HG02870 (cell line): ENCODE measurements at regions not wholly inside any gene's neighbourhood (a gene's known extent, or its start where the extent isn't known, plus 50 kb on each side); places are given as distances from the start of the nearest gene placed in this dataset.
"Not testable (repeated sequence)": the region's sequence is repeated elsewhere in the genome, so short reads cannot be mapped to it uniquely, and the experiment has no call there.

Source experiments
- ATAC-seq: cut with Tn5 transposase; IDR thresholded peaks from one replicate; pipeline ENCODE4 v1.9.1; 2021; ENCODE audit warnings: mild to moderate bottlenecking, moderate library complexity; ENCODE audit not compliant: unreplicated experiment

DNA sequence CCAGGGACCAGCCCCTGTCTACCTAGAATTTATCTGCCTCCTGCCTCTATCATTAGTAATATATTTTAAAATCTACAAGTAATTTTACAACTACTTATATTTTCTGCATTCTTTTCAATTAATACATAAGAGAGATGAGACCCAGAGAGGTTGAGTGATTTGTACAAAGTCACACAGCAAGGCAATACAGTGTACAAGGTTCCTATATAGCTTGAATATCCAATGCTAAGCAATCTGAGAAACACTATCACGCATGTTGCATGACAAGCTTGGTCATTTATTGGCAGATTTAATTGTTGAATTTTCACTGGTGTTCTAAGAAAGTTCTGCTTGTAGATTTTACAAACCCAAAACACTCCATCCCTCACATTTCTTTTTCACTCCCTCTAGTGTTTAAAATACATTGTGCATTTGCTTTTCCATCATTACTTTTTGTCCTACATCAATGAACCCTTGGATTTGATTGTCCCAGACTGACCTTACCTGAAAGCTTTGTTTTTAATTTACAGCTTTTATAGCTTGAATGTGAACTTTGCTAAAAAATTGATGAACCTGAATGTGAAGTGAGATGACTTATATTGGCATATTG lies 520.9 kb upstream of the CITED2 start:
- ATAC-seq: no peak

DNA sequence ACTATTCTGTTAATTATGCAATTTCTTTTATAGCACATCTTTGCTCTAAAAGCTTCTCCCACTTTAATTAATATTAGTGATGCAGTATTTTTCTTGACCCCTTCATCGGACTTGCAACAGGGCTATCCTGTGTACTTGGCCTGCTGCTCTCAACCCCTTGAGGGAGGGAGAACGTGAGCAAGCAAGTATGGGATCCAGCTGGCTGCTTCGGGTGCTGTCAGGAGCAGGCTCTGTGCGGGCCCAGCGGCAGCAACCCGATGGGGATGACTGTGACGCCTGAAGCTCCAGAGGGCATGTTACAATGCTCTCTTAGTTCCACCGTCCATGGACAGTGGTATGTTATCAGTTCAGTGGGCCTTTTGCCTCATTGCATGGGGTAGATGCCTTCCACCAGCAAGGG lies 519.8 kb upstream of the CITED2 start:
- no peak for ATAC-seq

DNA sequence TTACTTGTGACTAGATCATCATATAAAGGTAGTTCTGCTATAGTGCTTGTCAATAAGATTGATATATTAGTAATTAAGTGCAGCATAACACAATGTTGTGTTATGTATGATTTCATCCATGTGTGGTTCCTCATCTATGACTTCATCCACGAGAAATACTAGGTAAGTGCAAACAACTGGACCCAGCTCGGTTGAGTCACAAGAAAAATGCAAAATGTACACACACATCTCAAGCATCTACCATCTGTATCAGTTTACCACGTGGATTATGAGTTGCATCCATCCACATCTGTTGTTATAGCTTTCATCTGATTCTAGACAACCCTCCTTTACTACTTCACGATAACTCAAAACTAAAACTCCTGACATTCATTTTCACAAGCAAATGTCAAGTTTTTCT lies 517.0 kb upstream of the CITED2 start:
- ATAC-seq: no peak

DNA sequence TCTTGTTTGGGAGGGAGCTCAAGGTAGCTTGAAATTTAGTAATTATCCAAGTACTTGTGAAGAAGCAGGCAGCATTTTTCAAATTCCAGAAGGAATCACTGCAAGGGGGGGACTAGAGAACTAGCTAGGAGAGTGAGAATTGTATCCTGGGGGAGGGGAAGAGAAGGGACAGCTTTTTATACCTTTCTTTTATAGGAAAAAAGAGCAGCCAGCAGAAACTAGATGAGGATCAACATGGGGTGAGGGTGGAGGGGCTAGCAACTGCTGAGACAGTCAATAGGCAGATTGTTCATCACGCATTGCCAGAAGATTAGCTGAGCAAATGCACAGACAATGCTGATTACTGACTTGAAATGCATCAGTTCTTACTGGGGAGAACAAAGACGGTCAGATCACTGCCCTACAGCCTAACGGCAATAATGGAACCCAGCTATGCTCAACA lies 514.3 kb upstream of the CITED2 start:
- no peak for ATAC-seq

DNA sequence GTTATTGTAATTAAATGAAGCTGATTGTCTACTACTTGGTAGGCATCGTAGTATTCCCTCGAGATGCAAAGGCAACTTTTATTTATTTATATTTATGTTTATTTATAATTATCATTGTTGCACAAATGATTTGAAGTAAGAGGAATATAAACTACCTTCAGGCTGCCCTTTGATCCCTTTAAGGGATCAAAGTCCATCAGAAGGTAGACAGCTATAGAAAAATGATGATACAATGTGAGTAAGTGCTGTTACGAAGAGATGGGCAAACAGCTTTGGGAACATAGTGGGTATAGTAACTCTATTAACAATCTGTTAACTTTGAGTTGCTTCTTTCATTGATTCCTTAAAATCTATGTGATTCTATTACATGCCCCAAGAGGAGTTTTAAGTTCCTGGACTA lies 512.8 kb upstream of the CITED2 start:
- ATAC-seq: no peak

DNA sequence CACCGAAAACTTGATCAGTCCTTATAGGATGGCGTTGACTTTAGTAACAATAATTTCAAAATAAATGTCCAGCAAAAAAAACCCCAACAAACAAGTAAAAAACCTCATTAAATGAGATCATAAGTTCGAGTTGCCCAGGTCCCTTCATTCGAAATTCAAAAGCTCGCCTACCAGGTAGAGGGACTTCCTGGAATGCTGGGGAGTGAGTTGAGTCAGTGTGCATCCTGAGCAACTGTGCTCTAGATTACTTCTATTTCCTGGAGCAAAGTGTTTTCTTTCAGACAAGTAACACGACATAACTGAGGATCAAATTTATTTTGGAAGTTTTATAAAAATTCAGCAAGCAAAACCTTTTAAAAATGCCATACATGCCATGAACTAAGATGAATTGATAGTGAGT lies 511.9 kb upstream of the CITED2 start:
- no peak for ATAC-seq

DNA sequence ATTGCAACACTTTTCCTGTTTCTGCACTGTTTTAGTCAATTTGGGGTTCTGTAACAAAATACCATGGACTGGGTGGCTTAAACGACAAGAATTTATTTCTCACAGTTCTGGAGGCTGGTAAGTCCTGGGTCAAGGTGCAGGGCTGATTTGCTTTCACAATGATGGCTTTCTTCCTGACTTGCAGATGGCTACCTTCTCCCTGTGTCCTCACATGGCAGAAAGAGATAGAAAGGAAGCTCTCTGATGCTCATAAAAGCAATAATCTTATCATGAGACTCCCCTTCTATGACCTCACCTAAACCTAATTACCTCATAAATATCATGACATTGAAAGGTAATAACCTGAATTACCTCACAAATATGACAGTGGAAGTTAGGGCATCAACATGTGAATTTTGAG lies 511.5 kb upstream of the CITED2 start:
- no peak for ATAC-seq

DNA sequence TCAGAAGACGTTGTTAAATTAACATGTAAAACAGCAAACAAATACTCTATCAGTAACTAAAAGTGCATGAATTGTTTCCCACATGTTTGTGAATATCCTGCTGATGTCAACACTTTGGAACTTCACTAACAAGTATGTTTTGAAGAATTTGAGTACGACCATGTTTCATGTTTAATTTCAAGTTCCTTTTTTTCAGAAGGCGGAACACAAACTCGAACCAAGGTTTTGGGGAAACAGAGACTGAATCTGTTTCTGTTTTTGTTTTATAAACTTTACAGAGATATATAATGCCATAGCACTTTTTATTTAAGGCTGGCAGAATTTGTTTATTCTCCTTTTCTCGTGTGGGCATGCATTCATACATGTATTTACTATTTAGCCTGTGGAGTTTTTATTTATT lies 509.3 kb upstream of the CITED2 start:
- ATAC-seq: no peak

DNA sequence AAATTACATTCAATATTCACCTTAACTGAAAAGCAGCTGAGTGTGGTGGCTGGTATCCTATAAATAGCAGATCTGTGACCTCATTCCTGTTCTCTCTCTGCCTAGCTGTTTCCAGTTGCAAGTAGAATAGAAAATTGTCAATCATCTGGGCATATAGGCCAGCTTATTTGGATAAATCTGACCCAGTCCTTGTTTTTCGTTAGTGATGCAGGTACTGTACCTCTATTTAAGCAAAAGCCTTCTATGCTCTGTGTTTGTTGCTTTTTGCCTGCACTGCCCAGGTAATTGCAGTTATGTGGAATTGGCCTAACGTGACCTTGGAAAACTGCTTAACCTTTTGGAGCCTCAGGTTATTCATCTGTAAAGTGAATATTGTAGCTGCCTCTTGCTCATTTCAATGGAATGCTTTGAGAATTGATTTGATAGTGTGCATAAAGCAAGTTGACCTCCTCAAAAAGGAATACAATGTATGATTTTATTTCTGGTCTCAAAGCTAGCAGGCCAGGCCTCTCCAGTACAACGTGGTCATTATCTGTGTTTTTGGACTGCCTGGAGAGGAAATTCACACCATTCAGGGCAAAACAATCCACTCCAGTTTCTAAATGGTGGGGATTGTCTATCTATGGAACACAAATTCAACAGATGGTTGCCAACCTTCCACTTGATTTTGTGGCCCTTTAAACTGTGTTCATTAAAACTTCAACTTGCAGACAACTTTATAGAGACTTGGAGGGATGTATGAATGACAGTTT lies 508.7 kb upstream of the CITED2 start:
- ATAC-seq: no peak

DNA sequence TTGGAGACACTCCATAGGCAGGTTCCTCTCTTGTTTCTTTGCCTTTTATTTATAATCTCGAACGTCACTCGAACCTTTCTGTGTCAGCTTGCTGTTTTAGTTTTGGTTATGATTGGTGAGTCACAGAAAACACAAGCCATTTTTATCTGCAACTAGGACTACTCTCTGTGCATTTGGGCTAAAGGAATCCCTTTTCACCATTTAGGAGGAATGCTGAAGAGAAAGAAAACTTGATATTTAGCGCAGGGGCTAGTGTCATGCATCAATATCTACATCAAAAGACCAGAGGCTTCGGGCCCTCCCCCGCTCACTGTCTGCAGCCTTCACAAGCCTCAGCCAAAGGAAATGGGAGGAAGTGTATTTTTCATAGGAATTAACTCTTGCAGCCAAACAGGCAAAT lies 507.8 kb upstream of the CITED2 start:
- ATAC-seq: no peak

DNA sequence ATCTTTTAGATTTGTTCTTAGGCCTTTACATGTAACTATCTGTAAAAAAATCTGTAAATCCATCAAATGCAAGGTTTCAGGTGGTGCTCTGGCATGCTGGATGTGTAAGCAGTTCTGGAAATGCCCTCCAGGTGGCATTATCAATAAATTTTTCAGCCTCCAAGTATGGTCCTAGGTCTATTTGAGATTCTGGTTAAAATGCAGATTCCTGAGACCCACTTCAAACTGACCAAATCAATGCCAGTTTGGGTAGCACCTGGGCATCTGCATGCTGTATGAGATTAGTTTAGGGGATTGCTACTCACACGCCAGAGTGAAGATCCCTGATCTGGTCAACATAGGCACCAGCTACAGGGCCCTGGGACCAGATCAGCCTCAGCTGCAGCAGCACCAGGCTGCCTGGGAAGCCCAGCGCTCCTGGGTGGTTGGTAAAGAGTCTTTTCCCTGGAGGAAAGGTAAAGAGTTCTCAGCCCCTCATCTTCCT lies 507.3 kb upstream of the CITED2 start:
- peak; percentile 67 for ATAC-seq

DNA sequence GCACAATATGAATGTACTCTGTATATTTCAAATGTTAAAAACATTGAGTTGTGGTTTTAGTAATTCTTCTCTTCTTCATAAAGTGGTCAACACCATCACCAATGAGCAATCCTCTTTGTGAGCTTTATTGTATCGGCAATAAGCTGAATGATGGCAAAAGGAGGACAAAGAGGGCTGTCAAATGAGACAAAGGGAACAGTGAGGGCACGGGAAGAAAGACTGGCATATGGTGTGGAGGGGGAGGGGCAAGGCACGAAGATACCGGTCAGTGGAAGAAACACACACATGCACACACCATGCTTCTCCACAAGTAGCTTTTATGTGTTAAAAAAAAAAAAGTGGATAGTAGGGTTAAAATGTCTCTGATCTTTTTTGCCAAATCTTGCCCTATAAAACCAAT lies 506.8 kb upstream of the CITED2 start:
- ATAC-seq: no peak

DNA sequence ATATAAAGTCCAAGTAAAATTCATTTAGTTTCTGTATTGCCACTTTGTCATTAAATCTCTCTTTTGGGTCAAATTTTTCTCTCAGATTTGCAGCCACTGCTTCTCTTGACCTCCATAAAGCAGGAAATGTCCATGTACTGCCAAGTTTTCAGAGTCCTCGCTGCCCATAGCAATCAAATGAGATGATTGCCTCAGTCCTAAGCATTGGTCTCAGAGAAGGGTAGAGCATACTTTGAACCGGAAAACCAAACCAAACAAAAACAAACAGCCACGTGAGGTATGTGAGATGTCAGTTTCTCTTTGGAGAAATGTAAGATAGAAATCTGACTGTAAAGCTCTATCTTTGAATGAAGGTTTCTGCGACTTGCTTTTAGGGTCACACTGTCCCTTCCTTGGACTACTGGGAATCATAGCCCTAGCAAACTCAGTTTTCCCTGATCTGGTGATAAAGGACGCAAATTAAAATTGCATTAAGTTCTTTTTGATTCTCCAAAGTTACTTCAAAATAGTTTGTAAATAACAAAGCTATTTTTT lies 505.4 kb upstream of the CITED2 start:
- ATAC-seq: no peak

DNA sequence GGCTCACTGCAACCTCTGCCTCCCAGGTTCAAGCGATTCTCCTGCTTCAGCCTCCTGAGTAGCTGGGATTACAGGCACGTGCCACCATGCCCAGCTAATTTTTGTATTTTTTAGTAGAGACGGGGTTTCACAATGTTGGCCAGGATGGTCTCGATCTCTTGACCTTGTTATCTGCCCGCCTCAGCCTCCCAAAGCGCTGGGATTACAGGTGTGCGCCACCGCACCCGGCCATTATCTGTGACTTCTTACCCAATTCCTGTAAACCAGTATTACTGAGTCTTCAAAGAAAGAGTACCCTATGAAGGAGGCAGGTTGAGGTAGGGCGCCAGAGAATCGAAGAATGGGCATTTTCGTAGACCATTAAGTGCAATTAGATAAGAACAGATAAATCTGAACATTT lies 504.8 kb upstream of the CITED2 start:
- not testable (repeated sequence) for ATAC-seq

DNA sequence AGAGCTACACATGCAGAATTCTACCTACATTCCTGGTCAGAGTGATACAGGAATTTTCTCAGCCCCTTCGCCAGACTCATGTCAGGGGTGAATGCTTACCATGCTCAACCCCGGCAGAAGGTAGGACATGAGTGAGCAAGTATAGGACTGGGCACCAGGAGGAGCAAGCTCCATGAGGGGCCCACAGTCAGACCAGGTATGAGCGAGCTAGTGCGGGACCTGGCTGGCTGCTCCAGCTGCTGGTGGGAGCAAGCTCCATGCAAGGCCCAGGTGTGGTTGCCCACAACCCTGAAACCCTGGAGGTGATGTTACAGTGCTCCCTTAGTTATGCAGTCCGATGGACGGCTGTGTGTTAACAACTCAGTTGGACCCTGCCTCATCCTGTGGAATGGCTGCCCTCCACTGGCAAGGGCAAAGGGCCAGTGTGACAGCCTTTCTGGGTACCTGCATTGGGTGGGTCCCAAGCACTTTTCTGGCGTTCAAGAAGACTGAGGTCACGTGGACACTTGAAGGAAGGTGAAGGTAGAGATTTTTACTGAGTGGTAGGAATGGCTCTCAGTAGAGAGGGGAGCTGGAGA lies 503.5 kb upstream of the CITED2 start:
- no peak for ATAC-seq

DNA sequence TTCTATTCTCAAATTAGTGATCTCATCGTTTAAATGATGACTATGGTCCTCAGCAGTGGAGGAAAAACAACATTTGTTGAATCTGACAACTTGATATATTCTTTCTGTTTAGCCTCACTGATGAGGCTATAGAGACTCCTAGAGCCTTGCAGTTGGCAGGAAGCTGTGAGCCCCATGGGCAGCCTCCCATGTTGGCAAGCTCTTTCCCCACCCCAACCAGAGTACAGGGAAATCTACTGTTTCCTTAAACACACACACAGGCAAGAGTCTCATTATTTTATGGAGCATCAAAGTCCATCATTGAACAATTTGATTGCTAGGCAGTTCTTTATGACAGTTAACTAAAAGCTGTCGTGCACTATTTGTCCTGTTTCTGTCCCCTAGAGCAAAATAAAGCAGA lies 498.2 kb upstream of the CITED2 start:
- ATAC-seq: no peak

DNA sequence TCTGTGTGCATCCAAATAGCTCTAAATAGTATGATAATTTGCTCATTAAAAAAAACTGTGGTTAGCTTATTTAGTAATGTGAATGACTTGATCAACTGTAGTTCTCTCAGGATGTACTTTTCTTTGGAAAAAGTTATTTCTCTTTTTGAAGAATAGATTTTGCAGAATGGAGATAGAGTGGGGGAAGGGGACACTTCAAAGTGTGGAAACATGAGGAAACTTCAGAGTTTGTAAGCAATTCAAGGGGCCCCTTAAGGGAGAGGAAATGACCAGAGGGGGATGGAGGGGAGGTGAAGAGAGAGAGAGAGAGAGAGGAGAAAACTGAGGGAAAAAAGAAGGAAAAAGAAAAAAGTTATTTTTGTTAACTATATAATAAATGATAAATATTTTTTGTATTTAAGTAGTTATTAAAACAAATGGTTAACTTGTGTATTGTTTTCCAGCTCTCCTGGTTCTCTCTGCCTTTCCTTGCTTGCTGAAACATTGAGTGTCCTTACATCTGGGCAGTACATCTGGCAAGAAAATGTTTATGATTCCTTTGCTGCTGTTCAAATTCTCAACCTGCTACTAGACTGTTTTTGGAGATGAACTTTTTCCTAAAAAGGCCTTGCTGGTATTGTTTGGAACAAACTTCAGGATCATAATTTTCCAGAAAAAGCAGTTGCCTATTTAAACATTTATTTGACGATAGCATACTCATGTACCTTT lies 497.5 kb upstream of the CITED2 start:
- ATAC-seq: no peak

DNA sequence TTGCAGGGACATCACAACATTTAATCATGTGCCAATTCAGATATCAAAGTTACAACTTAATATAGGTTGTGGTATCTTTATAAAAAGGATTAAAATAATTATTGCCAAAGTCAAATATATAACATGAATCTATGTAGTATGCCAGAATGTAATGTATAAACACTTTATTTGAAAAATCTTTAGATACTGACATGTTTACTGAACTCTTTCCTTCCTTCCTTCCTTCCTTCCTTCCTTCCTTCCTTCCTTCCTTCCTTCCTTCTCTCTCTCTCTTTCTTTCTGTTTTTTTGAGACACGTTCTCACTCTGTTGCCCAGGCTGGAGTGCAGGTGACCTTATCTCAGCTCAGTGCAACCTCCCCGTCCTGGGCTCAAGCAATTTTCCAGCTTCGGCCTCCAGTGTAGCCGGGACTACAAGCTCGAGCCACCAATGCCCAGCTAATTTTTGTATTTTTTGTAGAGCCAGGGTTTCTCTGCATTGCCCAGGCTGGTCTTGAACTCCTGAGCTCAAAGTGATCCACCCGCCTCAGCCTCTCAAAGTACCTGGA lies 496.8 kb upstream of the CITED2 start:
- ATAC-seq: no peak

DNA sequence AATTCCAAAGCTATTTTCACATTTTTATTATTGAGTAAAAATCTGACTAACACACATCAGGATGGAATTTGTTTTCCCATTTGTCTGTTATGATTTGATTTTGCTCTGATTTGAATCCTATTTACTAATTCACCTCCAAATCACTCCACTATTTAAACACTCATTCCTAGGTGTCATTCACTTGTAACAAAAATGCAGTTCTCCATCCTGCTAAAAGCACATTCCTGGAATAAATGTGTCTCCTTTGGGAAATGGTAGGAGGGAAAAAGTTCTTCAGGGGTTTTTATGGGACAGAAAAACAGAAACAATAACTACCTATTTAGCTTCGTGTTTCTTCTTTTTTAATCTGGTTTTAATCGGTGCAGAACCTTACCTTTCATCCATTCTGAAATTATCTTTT lies 494.1 kb upstream of the CITED2 start:
- ATAC-seq: no peak

DNA sequence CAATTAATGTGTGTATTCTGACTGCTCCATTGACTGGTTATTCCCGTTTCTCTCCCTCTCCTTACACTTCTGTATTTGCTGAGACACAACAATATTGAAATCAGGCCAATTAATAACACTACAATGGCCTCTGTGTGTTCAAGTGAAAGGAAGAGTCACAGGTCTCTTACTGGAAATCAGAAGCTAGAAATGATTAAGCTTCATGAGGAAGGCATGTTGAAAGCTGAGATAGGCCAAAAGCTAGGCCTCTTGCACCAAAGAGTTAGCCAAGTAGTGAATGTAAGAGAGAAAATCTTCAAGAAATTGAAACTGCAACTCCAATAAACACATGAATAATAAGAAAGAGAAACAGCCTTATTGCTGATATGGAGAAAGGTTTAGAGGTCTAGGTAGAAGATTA lies 489.5 kb upstream of the CITED2 start:
- no peak for ATAC-seq

DNA sequence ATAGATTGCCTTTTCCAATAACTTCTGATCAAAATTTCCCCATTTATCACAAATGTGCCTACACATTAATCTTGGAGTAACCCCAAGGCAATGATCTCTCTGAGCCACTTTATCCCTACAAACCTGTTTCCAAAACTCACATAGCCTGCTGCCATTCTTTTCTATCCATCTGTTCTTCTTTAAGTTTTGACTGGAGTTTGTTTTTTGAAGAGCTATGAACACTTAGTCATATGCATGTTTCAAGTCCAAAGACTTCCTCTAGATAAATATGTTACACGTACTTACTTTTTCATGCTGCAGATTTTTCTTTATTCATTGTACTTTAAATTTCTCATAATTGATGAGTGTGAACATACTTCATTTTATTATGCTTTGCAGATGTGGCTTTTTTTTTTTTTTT lies 488.9 kb upstream of the CITED2 start:
- no peak for ATAC-seq
